Adrenal gland (tissue), 5 donors: ENCODE measurements at regions not wholly inside any gene's neighbourhood (a gene's known extent, or its start where the extent isn't known, plus 50 kb on each side); places are given as distances from the start of the nearest gene placed in this dataset.

ENCODE experiments used
- CTCF ChIP-seq, 6 experiments: fragments of 450-650 bp in 4 of 6; fragments of 200-600 bp in 2 of 6; sonication (generic) in 1 of 6; IDR thresholded peaks; 1 replicate in 5 of 6; 2 replicates in 1 of 6; pipeline versions ENCODE4 v1.5.1 to v1.8.0; 2016 to 2021; ENCODE audit warnings: antibody characterized with exemption in 6 of 6, mild to moderate bottlenecking in 2 of 6, moderate library complexity in 1 of 6
- POLR2A ChIP-seq, 2 donors: fragments of 450-650 bp; IDR thresholded peaks; one replicate each; pipeline ENCODE4 v1.6.1; 2017; ENCODE audit warnings: antibody characterized with exemption in 2 of 2, mild to moderate bottlenecking in 2 of 2, moderate library complexity in 1 of 2
- donor health status: DM: no; HTN: no; CAD: no.

DNA sequence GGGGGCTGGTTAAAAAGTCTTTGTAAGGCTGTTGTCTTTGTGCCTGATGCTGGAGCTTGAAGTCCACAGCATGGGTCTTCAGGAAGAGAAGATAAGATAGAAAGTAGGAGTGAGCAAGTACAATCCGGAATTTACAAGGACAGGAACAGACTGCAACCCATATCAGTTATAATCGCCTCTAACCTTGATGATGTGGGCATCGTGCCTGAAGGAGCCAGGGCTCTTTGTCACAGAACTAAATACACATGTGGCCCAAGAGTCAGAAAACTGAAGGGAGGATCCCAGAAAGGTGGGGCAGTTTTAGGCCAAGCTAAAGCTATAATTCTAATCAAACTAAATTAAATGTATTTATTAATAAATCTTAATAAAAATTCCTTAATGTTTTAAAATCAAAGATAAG is 132.2 kb downstream of the TMCO5A start:
- TF ChIP-seq CTCF (IDR thresholded peaks at IDR 0.05), result no peak
- TF ChIP-seq POLR2A (IDR thresholded peaks at IDR 0.05), result no peak
